Femur (tissue), 1 donor: ENCODE measurements at regions not wholly inside any gene's neighbourhood (a gene's known extent, or its start where the extent isn't known, plus 50 kb on each side); places are given as distances from the start of the nearest gene placed in this dataset.
A peak's percentile ranks its signal among the peaks of the same experiment; 100 is the strongest.
"Not testable (repeated sequence)": the region's sequence is repeated elsewhere in the genome, so short reads cannot be mapped to it uniquely, and the experiment has no call there.

Source experiments
- DNase-seq: peaks from one replicate; pipeline ENCODE4 v3.0.0-alpha.2; 2017

DNA sequence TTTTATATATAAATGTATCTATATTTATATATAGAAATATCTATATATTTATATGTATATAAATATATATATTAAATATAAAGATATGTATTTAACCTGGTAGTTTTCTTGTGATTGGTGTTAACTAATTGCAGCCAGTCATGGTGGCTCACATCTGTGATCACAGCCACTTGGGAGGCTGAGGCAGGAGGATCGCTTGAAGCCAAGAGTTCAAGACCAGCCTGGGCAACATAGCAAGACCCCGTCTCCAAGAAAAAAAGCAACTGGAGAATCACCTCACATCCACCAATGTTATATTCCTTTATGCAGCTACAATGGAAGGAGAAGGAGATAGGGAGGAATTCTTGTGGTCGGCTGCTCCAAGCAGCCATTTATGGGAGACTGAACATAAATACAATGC, 224.9 kb downstream of the BAMBI start:
- DNase-seq, result no peak

DNA sequence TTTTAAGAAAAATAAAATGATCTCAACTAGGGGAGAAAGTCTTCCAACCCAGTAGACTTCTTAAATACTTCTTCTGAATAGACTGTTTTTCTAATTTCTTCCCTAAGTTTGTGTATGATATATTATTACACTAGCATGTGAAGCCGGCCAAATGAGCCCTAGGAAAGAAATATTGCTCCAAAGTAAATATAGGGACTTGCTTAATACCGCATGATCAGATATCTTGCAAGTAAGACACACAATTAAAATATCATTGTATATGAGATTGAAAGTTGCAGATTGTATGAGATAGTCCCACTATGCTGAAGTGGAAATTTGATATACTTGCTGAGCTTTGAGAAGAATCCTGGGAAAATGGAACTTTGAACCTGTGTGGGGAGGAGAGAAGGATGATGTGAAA, 225.7 kb downstream of the BAMBI start:
- DNase-seq, result no peak

DNA sequence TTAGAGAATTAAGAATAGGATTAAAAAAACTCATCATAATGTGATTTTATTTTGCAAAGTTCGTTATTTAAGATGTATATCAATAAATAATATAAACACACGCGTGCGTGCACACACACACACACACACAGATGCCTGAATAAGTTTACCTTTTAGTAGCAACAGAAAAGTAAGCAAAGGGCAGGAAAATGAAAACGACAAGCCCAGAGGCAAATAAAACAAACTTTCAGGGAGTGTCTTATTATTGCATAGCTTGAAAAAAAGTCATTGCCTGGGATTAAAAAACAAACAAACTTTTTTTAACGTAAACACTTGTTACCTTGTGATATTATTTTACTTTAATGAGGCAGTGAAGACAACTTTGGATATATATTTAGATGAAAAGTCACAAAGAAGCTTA, 226.4 kb downstream of the BAMBI start:
- DNase-seq, result no peak

DNA sequence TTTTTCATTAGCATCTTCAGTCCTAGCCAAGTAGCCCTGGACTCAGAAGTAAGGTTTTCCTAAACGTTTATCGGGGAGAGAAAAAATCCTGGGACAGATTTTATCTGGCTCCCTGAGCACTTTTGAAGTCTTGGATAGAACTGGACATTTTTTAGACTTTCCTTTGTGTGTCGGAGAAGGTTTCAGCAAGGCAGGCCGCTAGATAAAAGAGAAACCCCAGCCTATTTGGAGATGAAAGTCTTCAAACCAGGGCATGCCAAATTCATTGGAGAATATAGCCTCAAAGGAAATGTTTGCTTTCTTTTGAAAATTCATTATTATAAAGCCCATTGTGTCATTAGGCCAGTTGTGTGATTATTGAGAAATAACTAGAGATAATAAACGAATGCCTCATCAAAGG, 228.1 kb downstream of the BAMBI start:
- DNase-seq, result no peak

DNA sequence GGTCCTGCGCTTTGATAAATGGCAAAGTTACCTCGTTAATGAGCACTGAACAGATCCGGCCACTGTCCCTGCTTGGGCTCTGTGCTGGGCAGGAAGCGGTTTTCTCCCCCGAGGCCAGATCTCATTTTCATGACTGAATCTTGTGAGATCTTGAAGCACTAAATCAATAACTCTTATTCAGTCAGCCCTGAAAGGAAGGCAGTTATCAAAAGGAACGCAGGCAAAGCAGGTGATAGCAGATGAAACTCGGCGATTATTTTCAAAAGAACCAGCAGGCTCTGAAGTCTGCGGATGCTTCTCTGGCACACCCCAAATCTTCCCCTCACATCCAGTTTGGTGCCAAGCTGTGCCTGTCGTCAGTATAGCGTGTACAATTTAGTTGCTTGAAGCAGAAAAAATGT, 228.7 kb downstream of the BAMBI start:
- DNase-seq, result no peak

DNA sequence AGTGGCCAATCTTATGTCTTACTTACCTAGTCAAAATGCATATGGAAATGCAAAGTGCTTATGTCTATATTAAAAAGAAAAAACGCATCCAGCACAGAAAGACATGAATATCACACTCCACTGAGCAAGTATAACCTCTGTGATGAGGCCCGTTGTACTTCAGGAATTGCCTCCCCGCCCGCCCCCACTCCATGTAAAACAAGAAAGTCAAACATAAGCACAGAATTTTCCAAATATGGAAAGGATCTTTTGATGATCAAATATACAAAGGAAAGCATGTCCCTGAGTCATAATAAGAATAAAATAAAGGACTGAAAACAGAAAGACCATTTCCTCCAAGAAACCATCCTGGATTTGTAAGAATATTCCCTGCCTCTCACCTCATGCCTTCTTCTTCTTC, 229.1 kb downstream of the BAMBI start:
- no peak for DNase-seq

DNA sequence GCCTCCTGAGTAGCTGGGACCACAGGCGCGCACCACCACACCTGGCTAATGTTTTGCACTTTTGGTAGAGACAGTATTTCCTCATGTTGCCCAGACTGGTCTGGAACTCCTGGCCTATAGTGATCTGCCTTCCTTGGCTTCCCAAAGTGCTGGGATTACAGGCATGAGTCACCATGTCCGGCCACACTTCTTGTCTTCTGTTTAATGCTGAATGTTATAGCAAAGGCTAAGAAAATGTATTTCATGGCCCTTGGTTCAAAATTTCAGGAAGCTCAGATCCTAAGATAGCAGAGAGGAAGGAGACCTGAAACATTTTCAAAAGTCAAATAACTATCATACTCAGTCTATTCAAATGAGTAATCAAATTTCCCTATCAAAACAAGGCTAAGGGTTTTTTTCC, 229.6 kb downstream of the BAMBI start:
- DNase-seq, result no peak

DNA sequence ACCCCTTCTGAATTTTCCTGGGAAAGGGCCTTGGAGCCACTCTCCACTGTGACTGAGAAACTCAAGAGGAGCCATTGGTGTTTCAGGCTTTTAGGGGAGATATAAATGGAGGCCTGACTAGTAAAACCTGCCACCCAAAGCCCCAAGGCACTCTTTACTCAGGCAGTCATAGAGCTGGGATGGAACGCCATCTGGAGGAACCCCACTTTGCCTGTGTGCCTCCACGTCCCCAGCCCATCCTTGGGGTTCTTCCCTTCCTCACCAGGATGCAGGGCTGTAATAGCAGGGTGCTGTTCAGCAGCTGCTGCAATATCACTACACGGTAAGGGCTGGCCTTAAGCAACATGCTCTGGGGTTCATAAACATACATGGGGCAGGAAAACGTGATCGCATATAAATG, 232.6 kb downstream of the BAMBI start:
- DNase-seq, result no peak

DNA sequence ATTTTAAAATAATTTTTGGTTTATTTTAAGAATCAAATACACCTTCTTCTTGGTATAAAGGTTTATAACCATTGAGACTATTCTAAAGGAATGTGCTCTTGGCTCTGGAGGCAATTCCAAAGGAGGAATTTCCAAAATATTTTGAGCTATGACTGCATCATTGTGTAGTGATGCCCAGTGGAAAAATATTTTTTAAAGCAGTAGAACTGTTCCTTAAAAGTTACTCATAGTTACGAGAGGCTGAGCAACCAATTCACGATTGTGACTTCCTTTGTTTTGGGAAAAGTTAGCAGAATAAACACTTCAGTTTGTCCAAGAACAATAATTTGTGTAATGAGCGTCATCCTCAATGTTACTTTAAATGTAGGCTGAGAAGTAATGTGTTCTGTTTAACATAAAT, 233.6 kb downstream of the BAMBI start:
- DNase-seq, result no peak

DNA sequence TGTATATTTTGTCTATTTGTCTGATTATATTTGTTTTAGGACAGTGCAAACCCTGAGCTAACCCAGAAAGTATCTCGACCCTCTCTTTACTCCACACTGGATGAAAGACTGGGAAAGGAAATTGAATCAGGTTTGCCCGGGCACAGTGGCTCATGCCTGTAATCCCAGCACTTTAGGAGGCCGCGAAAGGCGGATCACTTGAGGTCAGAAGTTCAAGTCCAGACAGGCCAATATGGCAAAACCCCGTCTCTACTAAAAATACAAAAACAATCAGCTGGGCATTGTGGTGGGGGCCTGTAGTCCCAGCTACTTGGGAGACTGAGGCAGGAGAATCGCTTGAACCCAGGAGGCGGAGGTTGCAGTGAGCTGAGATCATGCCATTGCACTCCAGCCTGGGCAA, 234.2 kb downstream of the BAMBI start:
- not testable (repeated sequence) for DNase-seq

DNA sequence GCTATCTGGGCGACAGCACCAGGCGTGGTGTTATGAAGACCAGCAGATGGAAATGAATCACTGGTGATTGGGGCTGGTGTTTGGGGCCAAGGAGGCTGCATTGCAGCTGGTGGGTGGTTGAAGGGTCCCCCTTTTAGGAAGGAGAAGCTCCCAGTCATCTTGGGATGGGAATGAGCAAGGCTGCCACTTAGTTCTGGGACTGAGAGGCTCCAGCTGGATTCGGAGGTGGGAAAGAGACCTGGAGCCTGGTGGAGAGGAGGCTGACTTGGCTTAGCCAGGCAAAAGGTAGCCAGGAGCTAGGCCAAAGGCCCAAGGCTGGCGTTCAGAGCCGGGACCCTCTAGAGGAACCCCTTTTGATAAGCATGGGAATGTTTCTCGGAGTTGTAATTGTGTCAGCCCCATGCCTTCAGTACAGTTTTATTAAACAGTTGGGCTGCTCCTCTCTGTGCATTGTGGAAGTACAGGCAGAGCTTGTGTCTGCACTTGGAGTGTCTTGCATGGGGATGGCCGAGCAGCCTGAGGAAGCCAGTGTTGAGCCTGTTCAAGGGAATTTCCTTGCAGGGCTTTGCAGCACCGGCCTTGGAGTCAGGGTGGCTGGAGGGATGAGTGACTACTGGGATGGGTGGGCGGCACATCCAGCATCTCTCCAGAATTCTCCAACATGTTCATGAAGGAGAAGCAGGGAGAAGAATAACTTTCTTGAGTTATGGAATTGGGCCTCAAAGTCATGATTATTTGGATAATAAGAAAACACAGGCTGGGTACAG, 234.9 kb downstream of the BAMBI start:
- DNase-seq, result no peak

DNA sequence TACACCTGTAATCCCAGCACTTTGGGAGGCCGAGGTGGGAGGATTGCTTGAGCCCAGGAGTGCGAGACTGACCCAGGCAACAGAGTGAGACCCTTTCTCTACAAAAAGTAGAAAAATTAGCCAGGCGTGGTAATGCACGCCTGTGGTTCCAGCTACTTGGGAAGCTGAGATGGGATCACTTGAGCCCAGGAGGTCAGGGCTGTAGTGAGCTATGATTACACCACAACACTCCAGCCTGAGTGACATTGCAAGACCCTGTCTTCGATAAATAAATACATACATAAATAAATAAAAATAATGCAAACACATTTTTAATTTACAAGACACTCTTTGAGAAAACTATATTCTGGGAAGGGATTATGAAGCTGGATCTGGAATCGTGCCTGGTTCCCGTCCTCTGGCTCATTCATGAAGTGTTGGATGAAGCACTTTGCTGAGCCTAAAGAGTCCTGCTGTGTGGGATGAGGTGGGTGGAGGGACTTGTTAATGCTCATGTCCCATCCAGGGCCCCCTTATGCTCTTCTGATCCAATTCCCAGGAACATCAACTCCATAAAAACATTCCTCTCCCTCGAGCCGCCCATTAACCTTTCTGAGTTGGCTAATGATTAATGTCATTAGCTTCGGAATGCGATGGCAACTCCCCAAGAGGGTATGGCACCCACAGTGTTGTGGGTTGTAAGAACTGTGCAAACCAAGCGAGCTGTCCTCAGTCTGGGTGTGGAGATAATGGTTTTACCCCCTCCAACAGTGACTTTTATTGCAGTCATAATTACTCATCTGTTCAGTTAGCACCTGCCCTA, 236.3 kb downstream of the BAMBI start:
- no peak for DNase-seq

DNA sequence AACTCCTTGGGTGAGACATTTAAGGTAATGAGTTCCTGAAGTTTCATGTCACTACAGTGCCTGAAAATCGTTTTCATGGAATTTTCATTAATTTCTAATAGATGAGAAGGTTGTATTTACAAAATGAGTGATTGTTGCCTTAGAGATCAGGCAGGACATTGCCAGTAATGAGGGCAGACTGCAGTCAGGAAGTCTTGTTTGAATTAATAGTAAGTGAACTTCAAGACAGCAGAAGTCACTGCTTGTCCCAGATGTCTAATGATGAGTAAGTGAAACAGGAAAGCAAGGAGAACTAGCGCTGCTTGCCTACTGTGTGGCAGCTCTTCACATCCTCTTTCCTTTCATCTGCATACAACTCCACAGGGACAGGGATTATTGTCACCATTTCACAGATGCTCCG, 237.4 kb downstream of the BAMBI start:
- no peak for DNase-seq

DNA sequence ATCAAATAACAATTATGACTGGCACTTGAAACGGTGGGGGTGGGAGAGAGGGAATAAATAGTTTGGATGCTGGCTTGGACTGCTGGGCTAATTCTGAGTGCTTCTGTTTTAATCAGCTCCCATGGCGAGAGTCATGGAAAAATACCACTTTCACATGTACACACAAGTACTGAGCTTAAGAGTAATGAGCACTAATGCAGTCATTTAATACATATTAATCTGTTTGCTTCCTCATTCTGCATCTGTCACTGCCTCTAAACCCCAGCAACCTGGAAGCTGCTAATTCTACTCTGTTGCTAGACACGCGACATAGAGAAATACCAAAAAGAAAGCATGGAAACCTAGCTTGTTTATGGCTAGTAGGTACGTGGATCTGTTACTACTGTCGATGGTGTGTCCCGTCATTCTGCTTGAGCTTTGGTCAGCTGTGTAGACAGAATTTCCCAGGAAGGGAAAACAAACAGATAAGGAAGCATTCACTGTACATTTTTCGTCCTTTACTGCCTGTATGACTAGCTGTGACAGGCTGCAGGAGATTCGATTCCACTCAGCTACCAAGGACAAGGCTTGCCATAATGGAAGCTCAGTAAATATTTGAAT, 238.8 kb downstream of the BAMBI start:
- no peak for DNase-seq

DNA sequence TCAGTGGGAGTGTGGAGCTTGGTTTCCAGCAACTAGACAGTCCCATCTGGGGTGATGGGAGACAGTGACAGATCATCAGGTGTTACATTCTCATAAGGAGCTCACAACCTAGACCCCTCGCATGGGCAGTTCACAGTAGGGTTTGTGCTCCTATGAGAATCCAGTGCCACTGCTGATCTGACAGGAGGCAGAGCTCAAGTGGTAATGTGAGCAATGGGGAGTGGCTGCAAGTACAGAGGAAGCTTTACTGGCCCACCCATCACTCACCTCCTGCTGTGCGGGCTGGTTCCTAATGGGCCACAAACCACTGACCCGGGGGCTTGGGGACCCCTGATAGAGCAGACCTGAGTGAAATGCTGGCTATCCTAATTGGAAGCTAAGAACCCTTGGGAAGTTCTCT, 242.8 kb downstream of the BAMBI start:
- no peak for DNase-seq

DNA sequence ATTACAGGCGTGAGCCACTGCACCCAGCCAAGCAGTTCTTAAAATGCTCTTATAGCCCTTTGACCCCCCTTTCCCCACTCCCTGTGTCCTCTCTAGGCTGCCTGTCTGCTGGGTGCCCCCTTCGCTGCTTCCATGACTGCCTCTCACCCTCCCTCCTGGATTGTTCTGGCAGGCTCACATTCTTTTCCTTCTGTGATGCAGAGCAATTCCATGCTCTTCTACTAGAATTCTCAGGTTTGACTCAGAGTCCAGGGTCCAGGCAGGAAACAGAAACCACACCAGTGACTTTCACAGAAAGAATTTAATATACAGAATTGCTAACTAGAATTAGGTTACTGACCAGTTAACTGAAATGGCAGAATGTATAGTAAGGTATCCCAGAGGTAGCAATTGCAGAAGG, 244.8 kb downstream of the BAMBI start:
- no peak for DNase-seq

DNA sequence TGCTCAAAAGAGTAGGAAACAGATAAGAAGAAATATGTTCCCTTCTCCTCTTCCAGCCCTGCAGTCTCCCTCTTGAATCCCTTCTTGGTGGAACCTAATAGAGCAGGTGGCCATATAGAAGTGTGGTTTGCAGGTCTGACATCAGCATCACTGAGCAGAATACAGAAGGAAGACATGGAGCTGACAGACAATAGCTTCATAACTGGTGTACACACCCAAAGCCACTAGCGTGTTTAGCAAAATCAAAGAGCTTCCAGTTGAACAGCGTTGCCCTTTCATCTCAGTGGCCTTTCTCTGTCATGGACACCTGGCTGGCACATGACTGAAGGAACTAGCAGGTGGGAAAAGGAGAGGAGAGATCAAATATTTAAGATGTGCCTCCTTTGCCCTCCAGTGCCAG, 245.5 kb downstream of the BAMBI start:
- DNase-seq, result no peak

DNA sequence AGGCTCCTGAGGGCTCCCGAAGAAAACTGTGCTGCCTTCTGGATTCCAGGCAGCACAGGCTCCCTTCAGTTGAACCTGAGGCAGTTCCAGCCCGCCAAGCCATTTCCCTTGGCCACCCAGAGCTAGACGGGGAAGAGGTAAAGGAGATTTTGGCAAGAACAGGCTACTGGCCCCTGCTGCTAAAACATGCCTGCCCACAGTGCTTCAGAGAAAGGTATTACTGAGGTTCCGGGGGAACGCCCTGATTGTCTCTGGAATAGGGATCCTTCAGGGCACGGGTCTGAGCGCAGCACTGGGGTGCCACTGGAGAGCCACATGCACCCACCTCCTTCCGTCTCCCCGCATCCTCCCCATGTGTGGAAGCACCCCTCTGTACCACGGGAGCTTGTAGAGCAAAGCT, 247.4 kb downstream of the BAMBI start:
- peak; percentile 50 for DNase-seq

DNA sequence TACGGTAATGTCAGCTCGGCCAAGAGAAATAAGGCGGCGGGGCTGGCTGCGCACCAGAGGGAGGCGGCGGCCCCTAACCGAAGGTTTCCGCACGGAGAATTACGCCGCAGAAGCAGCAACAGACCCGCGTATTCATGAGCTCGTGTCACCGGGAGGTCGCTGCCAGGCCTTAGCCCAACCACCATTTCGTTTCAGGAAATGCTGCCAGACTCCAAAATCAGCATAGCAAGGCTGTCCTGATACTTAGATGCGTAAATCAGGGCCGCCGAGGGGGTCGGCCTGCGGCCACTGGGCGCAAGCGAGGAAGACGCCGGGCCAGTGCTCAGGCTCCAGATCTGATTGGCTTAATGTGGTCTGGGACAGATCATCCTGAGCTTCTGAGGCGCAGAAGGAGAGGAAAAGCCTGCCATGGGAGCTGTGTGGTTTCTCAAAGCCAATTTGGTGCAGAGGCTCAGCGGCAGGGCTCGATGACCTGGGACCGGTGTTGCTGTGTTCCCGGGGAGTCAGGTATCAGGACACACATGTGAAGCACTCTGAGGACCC, 247.9 kb downstream of the BAMBI start:
- peak; percentile 83 for DNase-seq

DNA sequence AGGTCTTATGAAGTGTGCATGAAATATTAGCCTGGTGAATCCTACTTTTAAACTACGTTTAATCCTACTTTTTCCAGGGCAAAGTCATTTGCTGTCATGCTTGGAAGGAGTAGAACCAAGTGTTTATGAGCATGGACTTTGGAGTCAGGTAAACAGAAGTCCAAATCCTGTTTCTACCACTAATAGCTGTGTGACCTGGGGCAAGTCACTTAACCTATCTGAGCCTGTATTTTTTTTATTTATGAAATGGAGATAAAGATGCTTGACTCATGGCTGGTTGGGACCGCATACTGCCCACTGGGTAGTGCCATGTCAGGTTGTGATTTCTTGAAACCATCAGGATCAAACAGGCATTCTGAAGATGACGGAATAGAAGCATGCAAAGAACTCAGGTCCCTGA, 249.6 kb downstream of the BAMBI start:
- DNase-seq, result no peak

DNA sequence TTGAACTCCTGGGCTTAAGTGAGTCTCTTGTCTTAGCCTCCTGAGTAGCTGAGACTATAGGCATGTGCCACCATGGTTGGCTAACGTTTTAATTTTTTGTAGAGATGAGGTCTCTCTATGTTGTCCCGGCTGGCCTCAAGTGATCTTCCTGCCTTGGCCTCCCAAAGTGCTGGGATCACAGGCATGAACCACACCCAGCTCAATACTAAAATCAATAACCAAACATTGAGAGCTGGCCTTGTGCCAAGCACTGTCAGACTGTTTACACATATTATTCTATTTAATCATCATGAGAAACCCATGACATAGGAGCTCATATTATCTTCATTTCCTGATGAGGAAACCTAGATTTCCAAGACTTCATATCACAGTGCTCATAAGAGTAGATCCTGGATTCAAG, 251.2 kb downstream of the BAMBI start:
- no peak for DNase-seq

DNA sequence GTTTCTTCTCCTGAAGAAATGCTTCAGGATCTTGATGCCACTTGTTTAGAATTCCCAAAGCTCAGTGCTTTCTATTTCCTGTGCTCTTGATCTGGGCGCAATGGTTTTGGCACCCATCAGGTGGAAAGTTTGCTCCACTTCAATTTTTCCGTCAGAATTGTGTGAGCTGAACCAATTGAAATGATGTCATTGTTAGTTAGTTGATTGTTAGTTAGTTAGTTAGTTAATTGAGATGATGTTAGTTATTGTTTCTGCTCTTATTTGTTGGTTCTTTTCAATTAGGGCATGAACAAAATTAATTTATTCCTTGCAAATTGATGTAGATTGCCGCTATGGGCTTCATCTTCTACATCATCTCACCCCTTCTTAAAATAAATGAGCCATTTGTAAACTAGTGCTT, 252.6 kb downstream of the BAMBI start:
- DNase-seq, result no peak

DNA sequence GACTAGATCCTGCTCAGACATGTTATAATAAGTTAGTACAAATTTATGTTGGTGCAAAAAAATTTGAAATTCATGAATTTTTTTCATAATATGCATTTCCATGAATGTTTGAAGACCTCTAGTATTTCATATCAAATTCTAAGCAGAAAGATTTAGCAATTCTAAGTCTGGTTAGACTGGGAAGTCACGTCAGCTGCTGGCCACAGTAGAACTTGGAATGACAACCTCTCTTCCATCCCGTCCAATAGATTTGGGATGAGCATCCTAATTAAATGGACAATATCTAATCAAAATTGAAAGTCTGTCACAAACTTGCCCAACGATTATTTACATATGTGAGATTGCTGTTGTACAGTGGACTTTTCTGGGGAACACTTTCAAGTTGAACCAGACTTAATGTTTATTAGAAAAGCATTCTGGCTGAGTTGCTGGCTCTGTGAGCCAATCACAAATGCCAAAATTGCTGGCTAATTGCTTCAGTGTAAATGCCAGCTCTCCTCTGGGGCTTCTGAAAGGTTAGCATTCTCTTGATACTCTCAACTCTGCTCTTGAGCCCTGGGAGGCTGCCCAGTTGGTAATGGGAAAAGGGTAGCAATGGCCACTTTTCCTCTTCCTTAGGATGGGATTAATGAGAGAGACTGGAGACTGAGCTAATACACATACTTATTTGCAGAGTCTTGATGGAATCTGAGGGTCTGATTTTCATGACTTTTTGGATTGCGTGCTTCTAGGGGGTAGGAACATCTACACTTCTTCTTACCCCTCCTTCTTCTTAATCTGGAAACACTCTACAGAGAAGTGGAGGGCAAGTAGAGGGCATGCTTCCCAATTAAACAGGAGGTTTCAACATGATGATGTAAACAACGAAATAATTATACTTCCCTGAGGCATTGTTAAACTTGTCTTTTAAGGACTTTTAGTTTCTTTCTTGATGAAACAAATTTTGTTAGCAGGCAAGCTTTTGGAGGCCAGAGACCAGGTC, 253.5 kb downstream of the BAMBI start:
- DNase-seq, result no peak
